HEK293T (cell line): ENCODE measurements at regions not wholly inside any gene's neighbourhood (a gene's known extent, or its start where the extent isn't known, plus 50 kb on each side); places are given as distances from the start of the nearest gene placed in this dataset.

ENCODE experiments used
- CTCF ChIA-PET: fragments of 350-600 bp; formaldehyde crosslinking; extraction: SDS; loops from one replicate; lab custom pipeline; 2021; ENCODE audit warnings: antibody characterized with exemption, inconsistent platforms; lab: Yijun Ruan, JAX
- POLR2A ChIA-PET: fragments of 350-600 bp; formaldehyde crosslinking; extraction: SDS; loops from one replicate; lab custom pipeline; 2020; ENCODE audit warnings: antibody characterized with exemption, inconsistent platforms; lab: Yijun Ruan, JAX
- DNase-seq: peaks from one replicate; pipeline ENCODE4 v3.0.0; 2012; ENCODE audit warnings: mixed read lengths; ENCODE audit errors: extremely low spot score
- ARNT ChIP-seq: fragments of 450-650 bp; IDR thresholded peaks from 2 replicates; pipeline ENCODE4 v1.6.1; 2017; ENCODE audit warnings: mild to moderate bottlenecking
- BHLHE40 ChIP-seq: fragments of 450-650 bp; IDR thresholded peaks from 2 replicates; pipeline ENCODE4 v1.6.1; 2016; ENCODE audit warnings: mild to moderate bottlenecking, moderate library complexity, borderline replicate concordance
- CTBP1 ChIP-seq: fragments of 450-650 bp; IDR thresholded peaks from 2 replicates; pipeline ENCODE4 v1.6.1; 2016; ENCODE audit warnings: borderline replicate concordance
- ELF4 ChIP-seq: fragments of 450-650 bp; IDR thresholded peaks from 2 replicates; pipeline ENCODE4 v1.6.1; 2017; ENCODE audit warnings: antibody characterized with exemption
- FOXA1 ChIP-seq: fragments of 450-650 bp; IDR thresholded peaks from 2 replicates; pipeline ENCODE4 v1.6.1; 2016; ENCODE audit warnings: mild to moderate bottlenecking
- FOXK2 ChIP-seq: fragments of 450-650 bp; IDR thresholded peaks from 2 replicates; pipeline ENCODE4 v1.6.1; 2016; ENCODE audit warnings: mild to moderate bottlenecking
- FOXM1 ChIP-seq: fragments of 450-650 bp; IDR thresholded peaks from 2 replicates; pipeline ENCODE4 v1.6.1; 2017; ENCODE audit warnings: mild to moderate bottlenecking, borderline replicate concordance
- HDGF ChIP-seq: fragments of 450-650 bp; IDR thresholded peaks from 2 replicates; pipeline ENCODE4 v1.6.1; 2017; ENCODE audit warnings: antibody characterized with exemption, borderline replicate concordance
- L3MBTL2 ChIP-seq: fragments of 450-650 bp; conservative IDR thresholded peaks from 2 replicates; pipeline ENCODE4 v1.6.1; 2016; ENCODE audit warnings: mild to moderate bottlenecking
- LEF1 ChIP-seq: fragments of 450-650 bp; IDR thresholded peaks from 2 replicates; pipeline ENCODE4 v1.6.1; 2017; ENCODE audit warnings: mild to moderate bottlenecking, borderline replicate concordance
- NFRKB ChIP-seq: fragments of 450-650 bp; IDR thresholded peaks from 2 replicates; pipeline ENCODE4 v1.6.1; 2016; ENCODE audit warnings: mild to moderate bottlenecking, moderate library complexity
- SP1 ChIP-seq: fragments of 450-650 bp; IDR thresholded peaks from 2 replicates; pipeline ENCODE4 v1.6.1; 2017
- SUZ12 ChIP-seq: fragments of 450-650 bp; IDR thresholded peaks from 2 replicates; pipeline ENCODE4 v1.6.1; 2016; ENCODE audit warnings: mild to moderate bottlenecking
- TARDBP ChIP-seq: fragments of 450-650 bp; IDR thresholded peaks from 2 replicates; pipeline ENCODE4 v1.6.1; 2016
- ZNF384 ChIP-seq: fragments of 450-650 bp; IDR thresholded peaks from 2 replicates; pipeline ENCODE4 v1.6.1; 2016
- TF ChIP-seq, protein P1 (sequence below): fragments of 450-650 bp; IDR thresholded peaks from 2 replicates; pipeline ENCODE4 v1.6.1; 2016

DNA sequence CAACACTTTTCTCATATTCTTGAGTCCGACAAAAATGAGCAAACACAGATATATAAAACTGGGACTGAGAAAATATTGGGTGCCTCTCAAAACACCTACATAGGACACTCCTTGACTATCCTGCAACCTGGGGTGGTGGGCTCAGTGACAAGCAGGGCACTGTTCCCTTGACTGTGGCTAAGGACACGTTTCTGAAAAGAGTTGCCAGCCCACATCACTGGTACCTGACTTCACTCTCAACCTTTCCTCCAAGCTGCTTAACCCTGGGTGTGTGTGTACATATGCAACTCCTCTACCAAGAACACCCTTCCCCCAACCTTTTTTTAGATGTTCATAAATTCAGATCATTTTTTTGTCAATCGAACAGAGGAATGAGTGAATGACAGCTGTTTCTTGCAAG is 148.7 kb downstream of the ACTL7B start:
- no peak for DNase-seq
- no peak for TF ChIP-seq SUZ12
- no peak for TF ChIP-seq ELF4
- TF ChIP-seq TARDBP, result no peak
- TF ChIP-seq HDGF, result no peak
- TF ChIP-seq, protein P1, sequence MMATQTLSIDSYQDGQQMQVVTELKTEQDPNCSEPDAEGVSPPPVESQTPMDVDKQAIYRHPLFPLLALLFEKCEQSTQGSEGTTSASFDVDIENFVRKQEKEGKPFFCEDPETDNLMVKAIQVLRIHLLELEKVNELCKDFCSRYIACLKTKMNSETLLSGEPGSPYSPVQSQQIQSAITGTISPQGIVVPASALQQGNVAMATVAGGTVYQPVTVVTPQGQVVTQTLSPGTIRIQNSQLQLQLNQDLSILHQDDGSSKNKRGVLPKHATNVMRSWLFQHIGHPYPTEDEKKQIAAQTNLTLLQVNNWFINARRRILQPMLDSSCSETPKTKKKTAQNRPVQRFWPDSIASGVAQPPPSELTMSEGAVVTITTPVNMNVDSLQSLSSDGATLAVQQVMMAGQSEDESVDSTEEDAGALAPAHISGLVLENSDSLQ, result no peak
- TF ChIP-seq LEF1, result no peak
- no peak for TF ChIP-seq L3MBTL2
- no peak for TF ChIP-seq ARNT
- no peak for TF ChIP-seq CTBP1
- TF ChIP-seq NFRKB, result no peak
- TF ChIP-seq ZNF384, result no peak
- TF ChIP-seq FOXK2, result no peak
- TF ChIP-seq FOXM1, result no peak
- no peak for TF ChIP-seq SP1
- TF ChIP-seq FOXA1, result no peak
- TF ChIP-seq BHLHE40, result no peak
- ChIA-PET CTCF (no interaction called here), POLR2A (no interaction called here)

DNA sequence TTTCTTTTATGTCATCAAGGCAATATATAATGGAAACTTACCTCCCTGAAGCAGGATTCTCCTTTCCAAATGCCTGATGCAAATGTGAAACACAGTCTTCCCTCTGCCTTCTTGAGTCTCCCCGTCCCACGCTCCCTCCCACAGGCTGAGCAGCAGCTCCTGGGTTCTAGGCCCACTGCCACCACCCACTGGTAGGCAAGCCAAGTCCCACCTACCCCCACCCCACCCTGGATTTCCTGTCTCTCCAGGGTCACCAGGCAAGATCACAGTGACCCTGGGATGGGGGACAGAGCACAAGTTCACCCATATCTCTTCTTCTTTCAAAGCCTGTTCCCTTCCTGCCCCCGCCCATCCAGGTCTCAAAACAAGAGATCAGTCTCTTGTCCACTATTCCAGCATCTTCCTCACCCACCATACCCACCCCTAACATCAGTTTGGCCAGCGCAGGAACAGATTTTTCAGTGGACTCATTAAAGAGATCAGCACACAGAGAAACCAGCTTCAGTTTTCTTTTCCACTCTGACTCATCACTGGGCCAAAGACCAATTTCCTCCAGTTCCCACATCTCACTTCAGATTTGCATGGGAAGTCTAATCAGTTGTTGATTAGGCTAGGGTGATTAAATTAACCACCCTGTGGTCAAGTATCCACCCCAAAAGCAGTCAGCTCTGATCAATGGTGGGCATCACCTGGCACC is 151.5 kb downstream of the ACTL7B start:
- ChIA-PET POLR2A (no interaction called here), CTCF (no interaction called here)
- TF ChIP-seq, protein P1, result no peak
- no peak for TF ChIP-seq NFRKB
- no peak for TF ChIP-seq TARDBP
- TF ChIP-seq L3MBTL2, result no peak
- TF ChIP-seq FOXA1, result no peak
- no peak for TF ChIP-seq ARNT
- TF ChIP-seq SUZ12, result no peak
- TF ChIP-seq ZNF384, result no peak
- TF ChIP-seq LEF1, result no peak
- no peak for TF ChIP-seq BHLHE40
- no peak for TF ChIP-seq HDGF
- no peak for TF ChIP-seq CTBP1
- no peak for DNase-seq

DNA sequence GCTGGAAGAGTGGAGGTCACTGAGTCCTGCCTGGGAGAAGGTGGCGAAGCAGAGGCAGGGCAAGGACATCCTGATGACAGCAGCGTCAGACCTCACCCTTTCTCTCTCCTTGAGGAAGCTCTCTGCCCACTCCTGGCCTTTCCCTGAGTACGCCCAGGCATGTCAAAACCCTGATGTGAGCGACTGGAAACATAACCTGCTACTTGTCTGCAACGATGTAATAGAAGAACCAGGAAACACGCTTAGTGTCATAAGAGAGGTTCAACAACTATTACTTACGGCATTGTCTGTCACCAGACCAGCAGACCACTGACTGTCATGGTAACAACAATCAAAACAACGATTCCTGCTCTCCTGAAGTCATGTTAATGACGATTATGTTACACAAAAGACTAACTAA is 152.4 kb downstream of the ACTL7B start:
- ChIA-PET CTCF (interaction anchor here (0.6 kb wide), 1 partner anchor 110 kb away, joined by 3 read pairs; no protein-coding TSS in a partner anchor), POLR2A (no interaction called here)
- TF ChIP-seq HDGF, result no peak
- TF ChIP-seq TARDBP, result no peak
- no peak for TF ChIP-seq L3MBTL2
- no peak for TF ChIP-seq FOXM1
- TF ChIP-seq, protein P1, result no peak
- TF ChIP-seq SP1, result no peak
- TF ChIP-seq BHLHE40, result no peak
- no peak for TF ChIP-seq FOXK2
- no peak for TF ChIP-seq LEF1
- TF ChIP-seq NFRKB, result no peak
- TF ChIP-seq ARNT, result no peak
- TF ChIP-seq ZNF384, result no peak
- TF ChIP-seq FOXA1, result no peak
- no peak for TF ChIP-seq CTBP1
- TF ChIP-seq ELF4, result no peak
- DNase-seq, result no peak

DNA sequence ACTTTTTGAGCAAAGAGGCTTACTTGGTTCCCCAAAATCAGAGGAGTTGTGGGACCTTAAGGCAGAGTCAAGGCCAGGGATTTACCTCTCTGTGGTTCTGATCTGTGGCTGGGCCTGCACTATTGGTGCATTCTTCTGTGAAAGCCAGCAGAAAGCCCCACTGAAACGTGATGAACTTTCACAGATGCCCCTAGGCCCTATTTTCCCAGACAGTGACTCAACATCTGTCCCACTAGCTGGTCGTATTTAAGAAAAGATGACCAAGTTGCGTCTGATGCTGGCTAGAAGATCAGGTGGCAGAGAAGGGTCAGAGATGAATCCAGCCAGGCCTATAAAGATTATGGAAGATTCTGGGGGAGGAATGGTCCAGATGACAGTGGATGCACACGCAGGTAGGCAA is 153.1 kb downstream of the ACTL7B start:
- POLR2A ChIA-PET, result no interaction called here
- CTCF ChIA-PET, result interaction anchor here (0.6 kb wide), 1 partner anchor 110 kb away, joined by 3 read pairs; no protein-coding TSS in a partner anchor

DNA sequence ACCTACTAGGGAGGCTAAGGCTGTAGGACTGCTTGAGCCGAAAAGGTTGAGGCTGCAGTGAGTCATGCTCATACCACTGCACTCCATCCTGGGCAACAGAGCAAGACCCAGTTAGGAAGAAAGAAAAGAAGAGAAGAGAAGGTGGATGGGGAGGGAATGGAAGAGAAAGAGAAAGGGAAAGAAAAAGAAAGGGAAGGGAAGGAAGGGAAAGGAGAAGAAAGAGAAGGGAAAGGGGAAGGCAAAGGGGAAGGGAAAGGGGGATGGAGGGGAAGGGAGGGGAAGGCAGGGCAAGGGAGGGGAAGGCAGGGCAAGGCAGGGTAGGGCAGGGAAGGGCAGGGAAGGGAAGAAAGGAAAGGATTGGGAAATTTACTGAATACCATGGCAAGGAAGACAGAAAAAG is 157.0 kb downstream of the ACTL7B start:
- ChIA-PET POLR2A (no interaction called here), CTCF (no interaction called here)
- DNase-seq, result no peak
- TF ChIP-seq FOXK2, result no peak
- TF ChIP-seq FOXM1, result no peak
- no peak for TF ChIP-seq BHLHE40
- TF ChIP-seq SUZ12, result no peak
- TF ChIP-seq L3MBTL2, result no peak
- TF ChIP-seq LEF1, result no peak
- TF ChIP-seq, protein P1, result no peak
- no peak for TF ChIP-seq ZNF384
- TF ChIP-seq ELF4, result no peak
- TF ChIP-seq SP1, result no peak
- TF ChIP-seq HDGF, result no peak

More for the DNA sequence above, 153.1 kb downstream of the ACTL7B start:
- TF ChIP-seq ARNT (no peak), L3MBTL2 (no peak), FOXM1 (no peak), TARDBP (no peak), ELF4 (no peak), FOXK2 (no peak), HDGF (no peak), LEF1 (no peak), FOXA1 (no peak), ZNF384 (no peak), SUZ12 (no peak), NFRKB (no peak), CTBP1 (no peak), BHLHE40 (no peak), SP1 (no peak)
- TF ChIP-seq, protein P1, result no peak
- no peak for DNase-seq
